HepG2 (cell line): ENCODE measurements at regions not wholly inside any gene's neighbourhood (a gene's known extent, or its start where the extent isn't known, plus 50 kb on each side); places are given as distances from the start of the nearest gene placed in this dataset.

Source experiments
- ATAC-seq: fragments of 200-7000 bp; cut with Tn5 transposase; 3 replicates; pipeline ENCODE4 v1.9.1; 2020; ENCODE audit warnings: mild to moderate bottlenecking, moderate library complexity
- BruUV-seq: library from RNA; stranded (reverse); fragments of 400-500 nt; replicated peaks from 2 replicates; lab custom pipeline; 2021; lab: Mats Ljungman, UMichigan
- CTCF ChIA-PET: fragments of 300-600 bp; formaldehyde crosslinking; extraction: SDS; loops from one replicate; lab custom pipeline; 2021; ENCODE audit warnings: low total read pairs, inconsistent platforms, low intra/inter-chr PET ratio; lab: Yijun Ruan, JAX
- POLR2A ChIA-PET: fragments of 350-600 bp; sonication (Branson Sonifier 250); formaldehyde crosslinking; loops from one replicate; lab custom pipeline; 2020; ENCODE audit warnings: antibody characterized with exemption, inconsistent platforms; lab: Yijun Ruan, JAX
- DNase-seq: peaks from one replicate; pipeline ENCODE4 v3.0.0-alpha.2; 2015; ENCODE audit warnings: low spot score
- FAIRE-seq: peaks from 3 replicates; lab custom pipeline; 2011; peaks lifted over from hg19 to GRCh38; lab: Jason Lieb, UNC
- H2AFZ ChIP-seq: one replicate; pipeline ENCODE4 v1.6.1; 2011; ENCODE audit warnings: low read length, inconsistent platforms
- H3K27ac ChIP-seq: fragments of 300-600 bp; 3 replicates; pipeline ENCODE4 v1.8.0; 2011; ENCODE audit warnings: mixed run types, mild to moderate bottlenecking, mixed read lengths, low read length, inconsistent platforms; ENCODE audit not compliant: insufficient read depth; ENCODE audit errors: extremely low read length
- H3K27me3 ChIP-seq, 2 experiments: fragments of 200-600 bp in 1 of 2; 2 replicates in 1 of 2; 3 replicates in 1 of 2; pipeline versions ENCODE4 v1.6.0 to v1.8.0; 2011; ENCODE audit warnings: low read length in 2 of 2, mild to moderate bottlenecking in 2 of 2, moderate library complexity in 2 of 2, inconsistent platforms in 1 of 2; ENCODE audit not compliant: insufficient read depth in 2 of 2, control insufficient read depth in 1 of 2
- H3K36me3 ChIP-seq, 2 experiments: fragments of 200-600 bp in 1 of 2; replicated peaks in 1 of 2; 2 replicates in 1 of 2; 3 replicates in 1 of 2; pipeline versions ENCODE4 v1.5.1 to v1.8.0; 2011; ENCODE audit warnings: low read length in 2 of 2, inconsistent platforms in 1 of 2; ENCODE audit not compliant: insufficient read depth in 2 of 2, control insufficient read depth in 1 of 2
- H3K4me1 ChIP-seq: 2 replicates; pipeline ENCODE4 v1.5.1; 2012; ENCODE audit warnings: low read length, inconsistent platforms; ENCODE audit not compliant: insufficient read depth
- H3K4me2 ChIP-seq: 2 replicates; pipeline ENCODE4 v1.6.0; 2011; ENCODE audit warnings: low read depth, low read length, inconsistent platforms
- H3K4me3 ChIP-seq, 3 experiments: fragments of 200-600 bp in 1 of 3; sonication (generic), shearing (Covaris generic) in 1 of 3; replicated peaks in 1 of 3; 2 replicates each; pipeline ENCODE4 v1.5.1; 2011 to 2016; ENCODE audit warnings: low read length in 3 of 3, inconsistent platforms in 2 of 3, low read depth in 2 of 3, mild to moderate bottlenecking in 2 of 3, control low read depth in 1 of 3, mixed read lengths in 1 of 3; ENCODE audit not compliant: insufficient read depth in 1 of 3
- H3K79me2 ChIP-seq: one replicate; pipeline ENCODE4 v1.6.1; 2011; ENCODE audit warnings: low read length, inconsistent platforms; ENCODE audit not compliant: insufficient read depth
- H3K9ac ChIP-seq: 2 replicates; pipeline ENCODE4 v1.6.0; 2011; ENCODE audit warnings: mild to moderate bottlenecking, low read depth, low read length, inconsistent platforms; ENCODE audit not compliant: insufficient read depth
- H3K9me3 ChIP-seq: 2 replicates; pipeline ENCODE4 v1.5.1; 2012; ENCODE audit warnings: mild to moderate bottlenecking, low read length
- H4K20me1 ChIP-seq: 2 replicates; pipeline ENCODE4 v1.6.0; 2011; ENCODE audit warnings: inconsistent platforms, mild to moderate bottlenecking, low read length, moderate library complexity; ENCODE audit not compliant: insufficient read depth
- CREB3 ChIP-seq: sonication (generic); formaldehyde crosslinking; IDR thresholded peaks from 2 replicates; pipeline ENCODE4 v1.5.0; 2020; ENCODE audit warnings: missing genetic modification reagents
- CSRNP2 ChIP-seq: sonication (generic); formaldehyde crosslinking; conservative IDR thresholded peaks from 2 replicates; pipeline ENCODE4 v1.8.0; 2022; ENCODE audit warnings: low read depth, missing genetic modification reagents
- DNMT3B ChIP-seq: conservative IDR thresholded peaks from 2 replicates; pipeline ENCODE4 v1.6.1; 2016; ENCODE audit warnings: missing biosample characterization, control low read depth
- HNRNPK ChIP-seq: fragments of 200-400 bp; formaldehyde crosslinking; IDR thresholded peaks from 2 replicates; pipeline ENCODE4 v1.6.1; 2018; ENCODE audit warnings: low read length, low read depth, moderate library complexity, mild to moderate bottlenecking; ENCODE audit not compliant: poor library complexity, severe bottlenecking
- MAFF ChIP-seq: IDR thresholded peaks from 2 replicates; pipeline ENCODE4 v1.6.1; 2011; ENCODE audit warnings: low read depth, low read length, improper control_type of control experiment
- RELA ChIP-seq: sonication (generic); formaldehyde crosslinking; IDR thresholded peaks from 2 replicates; pipeline ENCODE4 v1.4.0; 2020; ENCODE audit warnings: missing genetic modification reagents
- RERE ChIP-seq: IDR thresholded peaks from 2 replicates; pipeline ENCODE4 v1.6.1; 2016; ENCODE audit warnings: low read depth, missing genetic modification reagents, missing compliant biosample characterization
- SATB2 ChIP-seq: sonication (generic); formaldehyde crosslinking; IDR thresholded peaks from 2 replicates; pipeline ENCODE4 v1.5.0; 2020; ENCODE audit warnings: missing genetic modification reagents
- SRSF1 ChIP-seq: fragments of 200-400 bp; formaldehyde crosslinking; optimal IDR thresholded peaks from 2 replicates; pipeline ENCODE3; 2017; ENCODE audit warnings: mild to moderate bottlenecking, low read depth, low read length, moderate library complexity
- TBL1XR1 ChIP-seq: fragments of 150-350 bp; IDR thresholded peaks from 2 replicates; pipeline ENCODE4 v1.6.1; 2014; ENCODE audit warnings: borderline replicate concordance, low read length; ENCODE audit not compliant: partially characterized antibody
- ZFP41 ChIP-seq: sonication (generic); formaldehyde crosslinking; IDR thresholded peaks from 2 replicates; pipeline ENCODE4 v1.4.0; 2020; ENCODE audit warnings: mild to moderate bottlenecking, missing genetic modification reagents, borderline replicate concordance
- ZNF296 ChIP-seq: sonication (generic); formaldehyde crosslinking; conservative IDR thresholded peaks from 2 replicates; pipeline ENCODE4 v1.5.0; 2020; ENCODE audit warnings: mild to moderate bottlenecking, missing genetic modification reagents
- ZNF552 ChIP-seq: sonication (generic); formaldehyde crosslinking; IDR thresholded peaks from 2 replicates; pipeline ENCODE4 v1.9.0; 2022; ENCODE audit warnings: missing genetic modification reagents, mild to moderate bottlenecking, borderline replicate concordance
- WGBS: methylation state at CpG from one replicate; pipeline ENCODE4 v1.1.6; 2017; ENCODE audit warnings: low lambda C conversion rate; 5-methylcytosine and 5-hydroxymethylcytosine counted together
- in situ Hi-C: cut with HindIII; loops from 2 replicates; pipeline ENCODE4 v1.10.0; 2017; ENCODE audit warnings: low pct_unique_long_range_greater_than_20kb; ENCODE audit not compliant: extremely low pct_ligation_motif_present
- intact Hi-C: fragments of 100-400 bp; cut with micrococcal nuclease; formaldehyde crosslinking; loops from one replicate; pipeline ENCODE4 v1.10.0; 2022; ENCODE audit not compliant: unreplicated experiment
- TF ChIP-seq, protein P1 (sequence below): sonication (generic); formaldehyde crosslinking; IDR thresholded peaks from 2 replicates; pipeline ENCODE4 v1.8.0; 2022; ENCODE audit warnings: low read depth, missing genetic modification reagents

DNA sequence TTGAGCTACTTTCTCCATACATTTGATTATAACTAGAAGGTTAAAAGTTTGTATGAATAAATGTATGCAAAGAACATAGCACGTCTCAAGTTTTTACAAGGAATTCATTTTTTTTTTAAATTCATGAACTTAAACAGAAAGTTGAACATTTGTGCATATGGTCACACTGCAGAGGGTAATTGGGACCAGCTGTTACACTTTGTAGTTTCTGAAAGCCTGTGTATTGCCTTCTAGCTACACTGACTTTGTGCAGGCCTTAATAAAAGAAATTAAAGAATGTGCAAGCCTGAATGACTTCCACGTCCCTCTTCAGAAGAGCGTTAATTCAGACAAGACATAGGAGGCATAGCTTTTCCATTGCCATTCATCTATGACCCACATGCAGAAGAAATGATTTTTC lies 153.1 kb upstream of the PCDH18 start:
- Histone ChIP-seq H3K4me1 (no peaks in the 10 kb centered on the region), H3K4me2 (no peak overlapping the region), H3K9ac (no peak overlapping the region), H3K36me3 (no peaks in the 10 kb centered on the region), H3K27ac (no peak overlapping the region), H2AFZ (no peak overlapping the region), H3K27me3 (no peaks in the 10 kb centered on the region; a peak in 1 of 5 replicates), H3K9me3 (no peaks in the 10 kb centered on the region), H4K20me1 (no peaks in the 10 kb centered on the region), H3K79me2 (no peaks in the 10 kb centered on the region), H3K4me3 (no peak overlapping the region)
- BruUV-seq, result no TSS peak
- in situ Hi-C loops, result no loop called here
- ATAC-seq, result no peak
- intact Hi-C loops, result no loop called here
- ChIA-PET CTCF (no interaction called here), POLR2A (no interaction called here)
- WGBS, result 22% methylated on average over 3 of the region's 3 CpGs
- DNase-seq, result no peak
- no peak for FAIRE-seq
- no peak for TF ChIP-seq CSRNP2
- TF ChIP-seq CREB3 (CRISPR knock-in tag), result no peak
- no peak for TF ChIP-seq DNMT3B
- no peak for TF ChIP-seq RERE
- no peak for TF ChIP-seq MAFF
- TF ChIP-seq SATB2 (CRISPR knock-in tag), result no peak
- TF ChIP-seq HNRNPK, result no peak
- no peak for TF ChIP-seq SRSF1
- TF ChIP-seq ZNF552 (CRISPR knock-in tag), result no peak
- TF ChIP-seq TBL1XR1, result no peak
- no peak for TF ChIP-seq ZFP41 (CRISPR knock-in tag)
- no peak for TF ChIP-seq RELA
- TF ChIP-seq, protein P1, sequence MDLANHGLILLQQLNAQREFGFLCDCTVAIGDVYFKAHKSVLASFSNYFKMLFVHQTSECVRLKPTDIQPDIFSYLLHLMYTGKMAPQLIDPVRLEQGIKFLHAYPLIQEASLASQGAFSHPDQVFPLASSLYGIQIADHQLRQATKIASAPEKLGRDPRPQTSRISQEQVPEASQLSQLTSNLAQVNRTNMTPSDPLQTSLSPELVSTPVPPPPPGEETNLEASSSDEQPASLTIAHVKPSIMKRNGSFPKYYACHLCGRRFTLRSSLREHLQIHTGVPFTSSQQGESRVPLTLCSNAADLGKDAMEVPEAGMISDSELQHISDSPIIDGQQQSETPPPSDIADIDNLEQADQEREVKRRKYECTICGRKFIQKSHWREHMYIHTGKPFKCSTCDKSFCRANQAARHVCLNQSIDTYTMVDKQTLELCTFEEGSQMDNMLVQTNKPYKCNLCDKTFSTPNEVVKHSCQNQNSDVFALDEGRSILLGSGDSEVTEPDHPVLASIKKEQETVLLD (CRISPR knock-in tag), result no peak
- no peak for TF ChIP-seq ZNF296 (CRISPR knock-in tag)
